ENCODE measurements at regions not wholly inside any gene's neighbourhood (a gene's known extent, or its start where the extent isn't known, plus 50 kb on each side); places are given as distances from the start of the nearest gene placed in this dataset.

- no peak for TF ChIP-seq EZH2 (IDR thresholded peaks at IDR 0.05; ENCODE audit: borderline replicate concordance, low read length)
- TF ChIP-seq, protein P1, sequence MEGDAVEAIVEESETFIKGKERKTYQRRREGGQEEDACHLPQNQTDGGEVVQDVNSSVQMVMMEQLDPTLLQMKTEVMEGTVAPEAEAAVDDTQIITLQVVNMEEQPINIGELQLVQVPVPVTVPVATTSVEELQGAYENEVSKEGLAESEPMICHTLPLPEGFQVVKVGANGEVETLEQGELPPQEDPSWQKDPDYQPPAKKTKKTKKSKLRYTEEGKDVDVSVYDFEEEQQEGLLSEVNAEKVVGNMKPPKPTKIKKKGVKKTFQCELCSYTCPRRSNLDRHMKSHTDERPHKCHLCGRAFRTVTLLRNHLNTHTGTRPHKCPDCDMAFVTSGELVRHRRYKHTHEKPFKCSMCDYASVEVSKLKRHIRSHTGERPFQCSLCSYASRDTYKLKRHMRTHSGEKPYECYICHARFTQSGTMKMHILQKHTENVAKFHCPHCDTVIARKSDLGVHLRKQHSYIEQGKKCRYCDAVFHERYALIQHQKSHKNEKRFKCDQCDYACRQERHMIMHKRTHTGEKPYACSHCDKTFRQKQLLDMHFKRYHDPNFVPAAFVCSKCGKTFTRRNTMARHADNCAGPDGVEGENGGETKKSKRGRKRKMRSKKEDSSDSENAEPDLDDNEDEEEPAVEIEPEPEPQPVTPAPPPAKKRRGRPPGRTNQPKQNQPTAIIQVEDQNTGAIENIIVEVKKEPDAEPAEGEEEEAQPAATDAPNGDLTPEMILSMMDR (conservative IDR thresholded peaks at IDR 0.05 in 1 of 2, IDR thresholded peaks at IDR 0.05 in 1 of 2; ENCODE audit: extremely low read depth in 1 of 2, insufficient read depth in 1 of 2, low read depth in 1 of 2, low read length in 2 of 2), result no peak
These were observed 110.2 kb upstream of the ZNF184 start for GRCh38 chr6:27582928-27583725.
